Frontal cortex (tissue), 3 donors: ENCODE measurements at regions not wholly inside any gene's neighbourhood (a gene's known extent, or its start where the extent isn't known, plus 50 kb on each side); places are given as distances from the start of the nearest gene placed in this dataset.

Experiments used
- DNase-seq, 2 donors: peaks; one replicate each; pipeline ENCODE4 v3.0.0; 2012; ENCODE audit warnings: low spot score in 2 of 2
- FAIRE-seq: peaks from 2 replicates; lab custom pipeline; 2012; peaks lifted over from hg19 to GRCh38; lab: Jason Lieb, UNC
- donor health status: control.
- donor health status: control.
- donor health status: control.

DNA sequence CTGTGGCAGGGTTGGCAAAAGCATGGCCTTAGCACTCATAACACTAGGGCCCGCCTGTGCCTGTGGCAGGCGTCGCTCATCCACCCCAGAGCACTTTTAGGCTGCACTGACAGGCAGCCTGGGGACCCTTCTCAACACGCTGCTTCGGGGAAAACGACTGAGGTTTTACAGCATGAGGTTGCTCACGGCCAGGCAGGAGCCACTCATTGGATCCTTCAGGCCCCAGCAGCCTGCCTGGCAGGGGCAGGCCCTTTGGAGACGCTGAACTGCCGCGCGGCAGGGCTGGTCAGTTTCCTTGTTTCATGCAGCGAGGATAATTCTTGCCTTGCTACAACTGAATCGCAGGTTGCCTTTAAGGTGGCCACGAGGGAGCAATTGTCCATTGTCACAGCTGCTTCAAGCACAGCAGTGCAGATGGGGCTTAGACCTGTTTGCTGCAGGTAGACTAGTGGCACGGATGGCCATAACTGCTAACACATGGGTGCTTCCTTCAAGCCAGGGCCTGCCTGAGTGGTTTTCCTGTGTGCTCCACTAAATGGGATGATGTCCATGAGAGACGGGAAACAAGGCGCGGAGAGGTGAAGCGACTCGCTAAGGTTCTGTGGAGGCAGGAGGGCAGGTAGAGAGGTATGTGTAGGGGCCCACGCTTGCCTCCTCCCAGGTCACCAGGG is 49.9 kb upstream of the HS6ST1 start:
- no peak for DNase-seq
- no peak for FAIRE-seq

DNA sequence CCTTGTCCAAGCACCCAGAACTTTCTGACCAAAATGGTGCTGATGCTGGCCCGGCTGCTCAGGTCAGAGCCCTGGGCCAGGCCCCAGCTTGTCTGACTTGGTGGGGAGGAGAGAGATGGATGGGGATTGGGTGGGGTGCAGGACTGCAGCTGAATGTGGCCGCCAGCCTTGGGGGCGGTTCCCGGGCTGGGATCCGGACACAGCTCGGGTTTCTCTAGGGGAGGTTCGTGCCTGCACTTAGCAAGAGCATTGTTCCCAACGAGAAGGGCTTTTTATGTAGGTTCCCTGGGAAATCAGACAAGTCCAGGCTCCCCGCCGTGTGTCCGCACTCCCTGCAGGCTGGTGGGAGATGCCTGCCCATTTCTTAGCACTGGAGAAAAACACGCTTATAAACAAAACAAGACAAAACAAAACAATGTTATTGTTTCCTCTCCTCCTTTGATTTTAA is 50.5 kb upstream of the HS6ST1 start:
- FAIRE-seq (no peak), DNase-seq (no peak)

DNA sequence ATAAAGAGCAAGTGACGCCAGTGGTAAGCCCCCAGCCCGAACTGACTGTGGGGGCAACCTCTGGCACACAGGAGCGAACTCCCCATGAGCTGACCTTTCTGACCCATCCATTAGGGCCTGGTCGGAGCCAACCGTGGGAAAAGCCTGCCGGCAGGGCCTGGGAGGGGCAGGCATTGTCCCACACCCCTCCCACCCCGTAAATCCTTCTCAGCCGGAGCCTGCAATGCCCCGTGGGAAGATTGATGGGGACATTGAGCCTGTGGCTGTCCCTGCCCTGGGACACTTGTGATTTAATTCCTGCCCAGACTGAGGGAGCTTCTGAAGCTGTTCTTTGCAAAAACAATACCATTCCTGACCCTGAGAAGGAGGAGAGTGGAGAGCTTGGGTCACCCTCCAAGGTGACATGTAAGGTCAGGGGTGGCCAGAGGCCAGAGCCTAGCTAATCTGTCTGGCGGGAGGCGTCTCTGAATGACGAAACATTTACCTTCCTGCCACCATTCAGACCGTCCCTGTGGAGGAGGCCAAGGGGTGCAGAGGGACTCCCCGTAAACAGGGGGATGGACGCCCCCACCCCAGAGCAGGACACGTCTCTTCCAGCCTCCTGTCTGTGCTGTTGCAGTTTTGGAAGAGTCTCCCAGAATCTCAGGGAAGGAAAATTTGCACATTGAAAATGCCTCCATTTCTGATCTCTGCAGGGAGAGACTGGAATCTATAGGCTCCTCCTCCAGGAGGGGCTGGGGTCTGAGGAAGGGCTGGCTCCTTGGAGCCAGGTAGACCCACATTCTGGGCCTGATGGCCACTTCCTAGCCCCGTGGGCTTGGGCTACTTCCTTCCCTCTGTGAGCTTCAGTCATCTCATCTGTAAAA is 51.2 kb upstream of the HS6ST1 start:
- FAIRE-seq: no peak
- no peak for DNase-seq

DNA sequence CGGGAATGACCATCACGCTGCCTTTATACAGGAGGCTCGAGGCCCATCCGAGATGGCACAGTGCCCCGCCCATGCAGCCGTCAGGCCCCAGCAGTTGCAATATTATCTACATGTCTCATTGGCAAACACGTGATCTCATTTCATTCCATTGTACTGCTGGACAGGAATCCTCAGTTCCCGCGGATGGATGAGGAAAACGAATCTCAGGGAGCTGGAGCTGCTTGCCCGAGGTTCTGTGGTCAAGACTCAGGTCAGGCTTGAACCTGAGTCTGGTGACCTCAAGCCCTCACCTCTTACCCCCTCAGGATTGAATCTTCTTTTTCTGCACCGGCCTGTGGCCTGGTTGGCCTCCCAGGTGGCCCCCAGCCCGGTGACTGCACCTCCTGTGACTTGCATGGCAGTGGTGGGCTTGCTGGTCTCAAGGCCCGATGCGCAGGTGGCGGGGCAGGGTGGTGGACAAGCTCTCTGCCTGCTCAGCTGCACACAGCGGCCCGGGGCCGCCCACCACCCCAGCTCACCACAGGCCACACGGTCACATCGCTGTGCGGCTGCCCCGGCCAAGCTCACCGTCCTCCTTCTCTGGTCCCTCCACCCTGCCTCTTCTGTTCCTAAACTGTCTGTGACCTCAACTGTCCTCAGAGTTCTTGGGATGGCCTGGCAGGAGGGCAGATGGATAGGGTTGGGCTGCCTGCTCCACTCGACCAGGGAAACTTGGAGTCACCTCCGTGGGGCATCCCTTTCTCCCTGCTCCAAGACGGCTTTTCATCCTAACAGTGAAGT is 52.0 kb upstream of the HS6ST1 start:
- DNase-seq (no peak), FAIRE-seq (no peak)

DNA sequence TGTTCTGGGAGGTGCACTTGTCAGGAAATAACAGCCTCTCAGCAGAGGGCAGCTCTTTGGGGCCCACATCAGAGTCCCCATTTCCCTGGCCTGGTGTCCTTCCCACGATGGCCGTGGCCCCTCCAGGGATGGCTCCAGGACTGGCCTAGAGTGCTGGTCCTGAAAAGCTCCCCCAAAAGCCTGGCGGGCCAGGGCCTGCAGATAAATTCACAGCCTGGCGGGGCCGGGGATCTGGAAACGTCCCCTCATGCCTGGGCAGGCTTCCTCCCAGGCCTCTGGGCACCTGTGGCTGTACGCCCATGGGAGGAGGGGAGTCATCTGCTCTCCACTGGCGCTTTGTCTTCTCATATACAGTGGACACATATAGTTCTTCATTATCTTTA is 52.6 kb upstream of the HS6ST1 start:
- DNase-seq: no peak
- FAIRE-seq: no peak

DNA sequence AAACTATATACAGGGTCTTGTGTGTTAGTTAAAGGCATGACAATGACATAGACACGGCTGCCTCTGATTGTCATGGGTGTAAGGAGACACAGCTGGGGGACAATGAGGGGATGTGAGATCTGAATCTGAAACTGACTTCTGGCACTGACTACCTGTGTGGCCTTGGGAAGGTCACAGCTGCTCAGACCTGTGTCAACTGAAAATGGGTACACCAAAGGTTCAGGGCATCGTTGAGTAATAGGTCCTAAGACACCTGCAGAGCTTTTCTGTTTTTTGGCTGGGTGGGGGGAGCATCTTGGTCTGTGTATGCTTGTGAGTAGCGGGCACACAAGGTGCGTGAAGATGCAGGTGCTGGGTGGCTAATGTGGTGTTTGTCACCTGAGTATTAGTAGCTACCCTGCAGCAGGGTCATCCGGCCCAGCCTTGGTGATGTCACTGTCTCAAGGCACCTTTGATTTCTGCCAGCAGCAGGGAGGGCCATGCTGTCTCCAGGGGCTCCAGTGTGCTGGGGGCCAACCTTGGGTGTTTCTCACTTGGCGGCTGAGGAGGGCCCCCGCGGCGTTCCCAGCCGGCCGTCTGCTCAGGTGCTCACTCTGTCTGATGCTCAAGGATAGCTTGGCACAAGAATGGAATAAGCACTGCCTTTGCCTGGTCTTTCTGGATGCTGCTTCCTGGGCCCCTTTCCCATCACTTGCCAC is 53.1 kb upstream of the HS6ST1 start:
- no peak for FAIRE-seq

DNA sequence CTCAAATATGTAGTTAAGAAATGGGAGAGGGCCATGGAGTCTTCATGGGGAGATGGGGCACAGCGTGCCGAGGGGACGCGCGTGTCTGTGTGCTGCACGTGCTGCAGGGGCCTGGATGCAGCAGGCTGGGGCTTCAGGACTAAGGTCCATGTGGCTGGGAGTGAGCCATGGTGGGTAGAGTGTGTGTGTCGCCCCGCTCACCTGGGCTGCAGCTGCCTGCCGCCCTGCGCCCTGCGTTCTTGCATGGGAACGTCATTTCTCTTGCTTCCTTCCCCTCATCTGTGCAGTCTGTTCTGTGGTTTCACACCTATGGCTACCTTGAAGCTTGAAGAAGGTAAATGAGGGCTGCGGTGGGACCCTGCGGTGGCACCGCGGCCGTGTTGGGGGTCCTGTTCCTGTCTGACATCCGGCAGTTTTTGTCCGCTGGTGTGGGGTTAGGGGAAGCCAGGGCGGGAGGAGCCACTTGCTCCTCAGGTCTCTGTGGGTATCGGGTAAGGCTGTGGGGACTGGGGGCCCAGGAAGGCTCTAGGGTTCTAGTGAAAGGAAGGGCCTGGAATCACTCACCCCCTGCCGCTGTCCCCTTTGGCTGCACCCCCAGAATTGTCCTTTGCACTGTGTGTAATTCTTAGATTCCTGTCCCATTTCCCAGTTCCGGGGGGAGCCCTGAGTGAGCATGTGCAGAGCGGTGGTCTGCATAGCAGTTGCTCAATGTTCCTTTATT is 54.1 kb upstream of the HS6ST1 start:
- DNase-seq (no peak), FAIRE-seq (no peak)

More for the DNA sequence above, 53.1 kb upstream of the HS6ST1 start:
- DNase-seq: no peak

DNA sequence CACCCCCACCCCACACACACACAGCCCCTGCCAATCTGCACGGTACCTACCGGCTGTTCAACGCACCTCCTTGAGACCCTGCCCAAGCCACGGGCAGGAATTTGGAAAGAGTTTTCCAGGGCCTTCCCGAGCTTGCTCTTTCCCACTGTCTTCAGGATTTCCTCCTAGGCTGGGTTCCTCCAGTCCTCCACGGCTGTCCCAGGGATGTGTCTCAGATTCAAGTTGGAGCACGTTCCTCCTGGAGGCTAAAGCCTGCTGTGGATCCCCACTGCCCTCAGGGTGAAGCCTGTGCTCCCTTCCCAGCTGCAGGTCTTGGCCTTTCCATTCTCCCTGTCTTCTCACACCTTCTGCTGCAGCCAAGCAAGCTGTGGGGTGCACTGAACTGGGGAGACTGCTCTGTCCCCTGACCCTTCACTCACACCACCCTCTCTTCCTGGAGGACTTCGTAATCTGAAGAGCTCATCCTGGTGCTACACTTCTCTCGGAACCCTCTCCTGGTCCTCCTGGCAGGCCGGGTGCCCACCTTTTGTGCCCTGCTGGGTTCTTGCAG is 54.9 kb upstream of the HS6ST1 start:
- FAIRE-seq (no peak), DNase-seq (no peak)

DNA sequence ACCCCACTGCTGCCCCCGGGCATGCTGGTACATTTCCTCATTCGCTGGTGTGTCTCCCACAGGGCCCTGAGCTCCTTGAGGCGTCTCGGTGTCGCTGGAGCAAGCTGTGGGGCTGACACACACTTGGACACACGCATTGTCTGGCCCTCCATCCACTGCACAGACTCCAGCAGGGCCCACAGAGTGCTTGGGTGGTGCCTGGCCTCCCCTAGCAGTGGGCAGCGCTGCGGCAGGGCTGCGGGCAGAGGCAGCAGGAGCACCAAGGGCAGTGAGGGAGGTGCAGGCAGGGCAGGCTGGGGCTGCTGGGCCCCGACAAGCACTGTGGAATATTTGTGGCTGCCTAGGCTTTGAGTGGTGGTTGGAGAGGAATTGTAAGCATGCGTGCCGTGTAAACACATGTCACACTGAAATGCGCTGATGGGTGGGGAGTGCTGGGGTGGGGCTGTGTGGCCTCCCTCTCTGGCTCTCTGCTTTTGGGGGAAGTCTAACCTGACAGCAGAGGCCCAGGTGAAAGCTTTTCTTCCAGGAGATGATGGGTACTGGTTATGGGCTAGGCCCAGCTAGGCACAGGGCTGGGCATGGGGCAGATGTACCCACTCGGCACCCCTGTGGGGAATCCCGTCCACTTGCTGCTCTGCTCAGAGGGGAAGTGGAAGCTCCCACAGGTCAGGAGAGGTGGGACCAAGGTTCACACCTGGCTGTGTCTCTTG is 55.5 kb upstream of the HS6ST1 start:
- DNase-seq (no peak), FAIRE-seq (no peak)

DNA sequence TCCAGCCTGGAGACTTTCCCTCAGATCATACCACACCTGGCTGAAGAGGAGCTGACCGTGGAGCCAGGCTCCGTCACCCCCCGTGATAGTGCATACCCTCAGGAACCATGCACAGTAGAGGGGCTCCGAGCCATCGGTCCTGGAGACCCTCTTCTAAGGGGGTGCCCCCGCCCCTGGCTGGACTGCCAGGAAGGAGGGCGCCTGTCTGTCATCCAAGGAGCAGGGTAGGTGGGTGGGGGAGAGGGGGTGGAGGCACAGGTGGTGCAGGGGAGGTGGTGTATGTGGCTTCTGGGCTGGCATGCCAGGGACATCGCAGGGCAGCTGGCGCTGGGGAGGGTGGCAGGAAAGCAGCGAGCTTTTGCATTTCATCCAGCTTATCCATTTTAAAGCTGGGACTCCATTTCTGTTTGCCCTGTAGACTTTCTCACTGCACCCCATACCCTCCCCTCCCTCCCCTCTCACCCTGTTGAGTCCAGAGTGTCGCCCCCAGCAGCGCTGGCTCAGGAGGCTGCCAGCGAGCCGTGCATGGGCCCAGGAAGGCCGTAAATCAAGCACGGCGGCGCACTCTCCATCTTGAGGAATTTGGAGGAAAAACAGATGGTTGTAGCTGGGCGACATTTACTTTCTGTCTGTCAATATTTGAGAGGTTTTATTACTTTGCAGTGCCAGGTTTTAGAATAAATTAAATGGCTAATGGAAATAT is 56.2 kb upstream of the HS6ST1 start:
- FAIRE-seq (no peak), DNase-seq (peak in 1 of 2 donors; percentile 49)

DNA sequence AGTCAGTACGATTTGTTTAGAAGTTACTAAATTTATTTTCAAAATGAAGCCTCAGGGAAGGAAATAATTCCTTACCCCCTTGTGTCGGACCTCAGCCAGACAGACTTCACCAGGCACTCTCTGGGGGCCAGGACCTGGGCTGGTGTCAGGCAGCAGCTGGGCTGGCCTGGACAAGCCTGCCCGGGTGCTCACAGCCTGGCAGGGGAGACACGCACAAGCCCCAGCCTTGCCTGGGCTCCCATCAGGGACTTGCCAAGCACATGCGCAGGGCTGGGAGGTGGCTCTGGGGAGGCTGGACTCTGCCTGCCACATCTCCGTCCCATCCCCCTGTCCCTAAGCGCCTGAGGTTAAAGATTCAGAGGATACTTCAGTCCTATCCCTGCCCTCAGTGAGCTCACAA is 56.8 kb upstream of the HS6ST1 start:
- DNase-seq (no peak), FAIRE-seq (no peak)

DNA sequence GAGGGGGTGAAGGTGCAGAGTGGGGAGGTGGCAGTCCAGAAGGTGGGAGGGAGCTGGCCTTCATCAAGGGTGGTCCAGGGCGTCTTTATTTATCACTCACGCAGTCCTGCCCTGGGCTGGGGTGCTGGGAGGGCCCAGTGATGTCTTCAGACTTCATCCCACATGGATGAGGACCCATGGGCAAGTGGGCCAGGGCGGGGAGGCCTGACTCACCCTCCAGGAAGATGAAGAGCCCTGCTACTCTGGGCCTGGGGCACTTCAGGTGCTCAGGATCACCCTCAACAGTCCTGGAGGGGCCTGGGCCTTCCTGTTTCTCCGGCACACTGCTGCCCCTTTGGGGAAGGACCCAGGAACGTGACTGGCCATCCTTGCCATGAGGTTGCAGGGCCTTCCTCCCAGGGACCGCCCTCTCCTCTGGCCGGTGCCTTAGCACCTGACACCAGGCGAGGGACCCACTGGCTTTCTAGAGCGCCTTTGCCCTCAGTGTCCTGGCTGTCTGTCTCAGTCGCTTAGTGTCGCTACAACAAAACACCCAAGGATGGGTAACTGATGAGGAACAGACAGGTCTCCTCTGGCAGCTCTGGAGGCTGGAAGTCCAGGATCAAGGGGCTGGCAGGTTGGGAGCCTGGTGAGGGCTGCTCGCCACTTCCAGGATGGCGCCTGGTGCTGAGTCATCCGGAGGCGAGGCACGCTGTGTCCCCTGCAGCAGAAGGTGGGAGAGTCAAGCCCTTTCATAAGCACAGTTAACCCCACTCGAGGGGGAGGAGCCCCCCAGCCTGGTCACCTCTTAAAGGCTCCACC is 57.8 kb upstream of the HS6ST1 start:
- no peak for DNase-seq
- no peak for FAIRE-seq

DNA sequence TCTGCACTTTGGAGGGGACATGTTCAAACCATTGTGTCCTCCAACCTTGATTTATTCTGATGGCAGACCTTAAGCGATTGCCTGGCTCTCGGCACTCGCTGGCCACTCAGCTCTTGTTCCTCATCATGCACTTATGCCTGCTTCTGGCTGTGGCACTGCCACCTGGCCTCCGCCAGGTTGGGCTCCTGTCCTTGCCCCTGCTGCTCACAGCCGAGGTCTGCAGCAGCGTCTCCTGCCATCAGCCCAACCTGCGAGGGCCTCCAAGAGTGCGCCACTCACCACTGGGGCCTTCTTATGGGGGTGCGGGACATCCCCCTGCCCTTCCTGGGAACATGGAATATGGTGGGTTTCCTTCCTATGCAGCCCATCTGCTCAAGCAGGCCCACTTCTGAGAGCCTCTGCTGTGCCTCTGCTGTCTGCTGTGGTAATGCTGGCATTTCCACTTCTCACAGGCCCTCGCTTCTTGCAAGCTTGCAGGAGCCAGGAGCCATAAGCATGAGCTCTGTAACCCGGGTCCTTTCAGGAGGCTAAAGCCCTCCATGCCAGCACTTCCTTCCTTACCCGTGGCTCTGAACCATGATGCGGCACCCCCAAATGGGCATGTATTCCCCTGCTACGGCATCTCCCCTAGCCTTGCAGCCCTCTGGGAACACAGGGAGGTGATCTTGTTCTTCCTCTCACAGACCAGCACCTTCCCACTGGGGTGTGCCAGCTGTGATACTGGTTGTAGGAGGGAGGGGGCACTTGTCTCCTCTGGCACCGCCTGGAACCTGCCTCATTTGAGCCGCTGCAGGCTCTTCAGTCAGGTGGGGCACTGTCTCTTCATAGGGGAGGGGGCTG is 58.6 kb upstream of the HS6ST1 start:
- DNase-seq (no peak), FAIRE-seq (no peak)

DNA sequence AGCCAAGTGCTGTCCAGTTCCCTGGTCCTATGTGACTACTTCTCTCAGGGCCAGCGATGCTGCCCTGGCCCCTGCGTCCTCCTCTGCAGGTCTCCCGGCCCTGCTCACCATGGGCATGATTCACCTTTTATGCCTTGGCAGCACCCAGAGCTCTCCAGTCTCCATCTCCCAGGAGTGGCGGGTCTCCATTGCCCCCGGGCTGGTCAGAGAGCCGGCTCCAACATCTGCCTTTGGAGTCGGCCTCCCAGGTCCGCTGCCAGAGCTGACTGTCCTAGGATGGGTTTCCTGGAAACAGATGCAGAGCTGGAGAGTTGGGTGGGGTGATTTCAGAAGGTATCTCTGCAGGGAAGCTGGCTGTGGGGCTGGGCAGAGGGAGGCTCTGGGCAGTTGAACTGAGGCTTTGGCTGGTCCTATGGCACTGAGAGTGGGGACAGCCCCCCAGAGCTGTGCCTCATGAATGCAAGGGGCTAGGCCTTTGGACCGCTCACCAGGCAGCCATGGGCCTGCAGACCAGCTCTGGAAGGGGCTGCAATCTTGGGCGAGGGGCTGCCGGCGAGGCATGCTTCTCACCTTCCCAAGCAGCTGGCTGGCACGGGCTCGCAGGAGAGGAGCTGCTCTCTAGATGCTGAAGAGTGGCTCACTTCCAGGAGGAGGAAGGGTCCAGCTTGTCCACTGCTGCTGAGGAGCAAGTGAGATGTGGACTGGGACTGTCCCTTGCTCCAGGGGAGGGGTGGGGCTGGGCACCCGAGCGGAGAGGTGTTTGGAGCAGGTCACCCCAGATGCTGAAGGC is 59.8 kb upstream of the HS6ST1 start:
- FAIRE-seq (no peak), DNase-seq (no peak)
